GM21423 (cell line): ENCODE measurements at regions not wholly inside any gene's neighbourhood (a gene's known extent, or its start where the extent isn't known, plus 50 kb on each side); places are given as distances from the start of the nearest gene placed in this dataset.
A peak's percentile ranks its signal among the peaks of the same experiment; 100 is the strongest.

Experiments used
- ATAC-seq: cut with Tn5 transposase; IDR thresholded peaks from one replicate; pipeline ENCODE4 v1.9.1; 2021; ENCODE audit warnings: mild to moderate bottlenecking, moderate library complexity; ENCODE audit not compliant: unreplicated experiment

DNA sequence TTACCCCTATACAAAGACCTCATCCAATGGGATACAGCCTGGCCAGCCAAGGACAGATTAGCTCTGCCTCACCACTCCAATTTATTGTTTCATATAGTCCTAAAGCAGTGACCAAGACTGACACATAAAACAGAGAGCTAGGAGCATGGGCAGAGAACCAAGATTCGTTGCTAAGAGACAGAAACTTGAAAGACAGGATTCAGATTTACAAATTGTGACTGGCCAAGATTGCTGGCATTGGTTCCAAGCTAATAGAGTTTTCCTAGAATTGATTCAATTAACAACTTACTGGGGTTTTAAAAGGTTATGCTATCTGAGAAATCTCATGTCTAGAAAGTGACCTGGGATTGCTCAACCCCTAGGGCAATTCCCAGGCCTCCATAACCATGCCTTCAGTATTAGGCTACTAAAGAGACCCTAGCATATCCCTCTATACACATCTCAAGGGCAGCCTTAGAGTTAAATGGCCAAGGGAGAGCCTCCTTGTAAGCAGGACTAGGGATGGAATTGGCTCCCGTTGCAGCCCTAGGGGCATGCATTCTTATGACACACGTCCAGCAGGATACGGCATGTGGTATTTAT lies 75.6 kb downstream of the ICOS start:
- no peak for ATAC-seq

DNA sequence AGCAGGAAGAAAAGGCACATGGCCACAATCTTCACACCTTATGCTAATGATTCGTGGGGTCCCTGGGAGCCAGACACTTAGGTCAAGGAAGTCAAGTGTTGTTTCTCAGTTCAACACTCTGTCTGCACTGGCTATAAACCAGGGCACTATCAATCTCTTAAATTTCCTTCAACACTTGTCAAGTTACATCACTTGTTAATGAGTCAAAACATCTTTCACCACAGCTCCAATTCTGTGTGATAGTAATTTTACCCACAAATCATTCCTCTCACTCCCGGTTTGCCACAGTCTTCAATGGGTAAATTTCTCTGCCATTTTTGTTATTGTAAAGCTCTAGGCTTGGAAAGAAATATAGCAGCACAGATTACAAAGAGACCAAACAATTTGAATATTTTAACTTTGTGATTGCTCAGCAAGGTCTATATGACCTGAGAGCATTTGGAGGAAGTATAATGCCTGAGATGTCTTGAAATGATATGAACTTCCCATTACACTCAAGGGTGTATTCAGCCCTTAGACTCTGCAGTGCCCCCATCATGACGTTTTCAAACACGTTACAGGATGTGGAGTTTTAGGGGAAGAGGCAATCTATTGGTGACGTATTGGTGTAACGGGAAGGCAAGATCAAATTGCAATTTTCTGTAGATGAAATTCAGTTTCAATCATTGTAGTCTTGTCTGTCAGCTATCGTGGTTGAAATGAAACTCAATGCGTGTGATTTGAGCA lies 78.7 kb downstream of the ICOS start:
- ATAC-seq: no peak

DNA sequence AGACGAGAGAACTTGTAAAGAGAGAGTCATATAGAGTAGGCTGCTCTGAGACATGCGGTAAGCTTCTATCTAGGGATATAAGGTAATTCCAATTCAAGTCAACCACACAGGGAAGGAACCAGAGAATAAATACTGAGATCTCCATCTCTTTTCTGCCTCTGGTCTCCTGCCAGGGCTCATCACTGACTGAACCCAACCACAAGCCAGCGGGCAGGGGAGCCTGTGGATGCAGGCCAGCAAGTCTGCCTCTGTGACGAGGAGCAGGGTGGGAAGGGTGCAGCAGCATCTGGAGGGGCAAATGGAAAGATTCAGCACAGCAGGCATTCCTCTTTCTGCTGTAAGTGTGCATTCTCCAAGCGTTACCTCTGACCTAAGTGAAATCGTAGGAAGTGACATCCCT lies 82.2 kb downstream of the ICOS start:
- no peak for ATAC-seq

DNA sequence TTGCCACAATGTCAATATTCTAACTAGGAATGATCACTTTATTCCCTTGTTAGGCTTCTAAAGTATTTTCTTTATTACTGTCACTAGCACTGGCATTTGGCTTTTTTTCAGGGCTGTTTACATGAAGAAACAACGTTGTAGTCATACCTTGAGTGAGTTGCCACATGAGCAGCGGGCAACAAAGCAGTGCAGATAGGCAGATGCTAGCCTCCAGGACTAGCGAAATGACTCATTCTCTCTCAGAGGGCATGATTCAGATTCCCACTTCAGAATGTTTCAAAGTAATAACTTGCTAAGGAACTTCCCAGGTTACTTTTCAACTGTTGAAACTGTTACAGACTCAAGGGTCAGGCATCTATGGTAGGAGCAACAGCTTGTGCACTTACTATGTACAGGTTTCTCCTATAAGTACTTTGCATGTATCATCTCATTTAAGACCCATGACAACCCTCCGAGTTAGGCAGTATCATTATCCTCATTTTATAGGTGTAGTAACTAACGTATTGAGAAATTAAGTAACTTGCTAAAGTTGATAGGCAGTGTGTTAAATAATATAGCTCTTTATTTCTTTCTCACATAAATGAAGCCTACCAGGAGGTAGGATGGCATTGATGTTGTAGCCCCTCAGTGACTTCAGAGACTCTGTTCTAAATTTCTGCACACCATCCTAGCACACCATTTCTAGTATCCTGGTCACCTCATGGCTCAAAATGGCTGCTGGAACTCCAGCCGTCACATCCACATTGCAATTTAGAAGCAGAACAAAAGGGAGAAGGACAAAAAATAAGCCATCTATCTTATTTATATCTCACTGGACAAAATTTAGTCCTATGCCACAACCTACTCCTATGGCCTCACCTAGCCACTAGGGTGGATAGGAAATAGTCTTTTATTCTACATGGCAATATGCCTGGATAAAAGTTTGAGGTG lies 83.3 kb downstream of the ICOS start:
- peak; percentile 78 for ATAC-seq

DNA sequence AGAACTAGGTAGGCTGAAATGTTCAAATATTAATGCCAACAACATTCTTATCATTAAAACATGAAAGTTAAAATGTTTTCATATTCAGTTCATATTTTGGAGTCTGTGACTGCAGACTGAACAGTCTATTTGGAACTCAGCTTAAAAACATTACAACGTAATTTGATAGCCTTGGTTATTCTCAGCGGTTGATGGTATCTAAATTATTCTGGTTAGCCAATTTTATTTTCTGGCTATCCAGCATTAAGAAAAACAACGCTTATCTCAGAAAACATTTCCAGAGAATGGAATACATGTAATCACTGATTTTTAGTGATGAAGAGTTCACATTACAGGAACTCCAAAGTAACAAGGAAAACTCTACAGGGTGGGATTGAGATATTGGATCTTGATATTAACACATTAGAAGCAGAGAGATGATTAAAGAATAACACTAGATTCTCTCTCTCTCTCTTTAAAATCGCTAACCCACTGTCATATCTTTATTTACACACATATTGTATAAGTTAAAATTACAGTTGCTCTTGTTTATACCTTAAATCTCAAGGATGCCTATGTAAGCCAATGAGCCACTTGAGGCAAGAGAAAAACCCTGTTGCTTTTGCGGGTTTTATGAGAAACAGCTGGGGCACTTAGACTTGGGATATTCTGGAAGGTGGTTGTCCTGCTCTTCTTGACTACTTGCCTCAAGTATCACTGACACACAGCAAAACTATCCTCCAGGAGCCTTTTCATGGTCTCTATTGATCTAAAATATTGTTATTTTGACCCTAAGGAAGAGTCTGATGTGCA lies 84.9 kb downstream of the ICOS start:
- ATAC-seq: no peak

DNA sequence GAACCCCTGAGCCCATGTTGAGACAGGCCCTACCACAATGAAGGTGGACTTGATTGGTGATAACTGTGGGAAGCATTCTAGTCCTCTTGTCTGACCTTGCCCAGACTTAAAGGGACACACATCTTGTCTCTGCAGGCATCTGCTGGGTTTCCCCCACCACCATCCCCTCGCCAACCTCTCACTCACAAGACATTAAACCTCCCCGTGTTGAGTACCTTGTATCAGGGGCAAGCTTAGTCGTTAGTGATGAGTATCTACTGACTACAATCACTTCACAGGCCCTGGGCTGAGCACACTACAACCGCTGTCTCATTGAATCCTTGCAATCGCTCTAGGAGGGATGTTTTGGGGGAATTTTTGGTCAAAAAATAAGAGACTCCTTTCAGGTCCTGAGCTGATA lies 86.0 kb downstream of the ICOS start:
- ATAC-seq: no peak

DNA sequence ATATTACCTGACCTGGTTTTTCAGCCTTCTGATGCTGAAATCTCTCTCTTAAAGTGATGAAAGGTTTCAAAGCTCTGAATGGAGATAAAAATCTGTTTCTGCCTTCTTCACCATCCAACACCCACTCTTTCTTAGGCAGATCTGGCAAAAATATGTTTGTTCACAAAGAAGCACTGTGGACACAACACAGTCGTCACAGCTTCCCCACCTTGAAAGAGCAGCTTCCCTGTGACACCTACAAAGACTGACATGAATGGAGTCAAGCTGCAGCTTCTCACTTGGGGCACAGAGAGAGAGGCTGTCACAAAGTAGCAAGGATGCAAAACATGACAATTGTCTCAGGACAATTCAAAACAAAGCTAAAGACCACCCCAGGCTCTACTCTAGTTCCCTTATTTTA lies 86.5 kb downstream of the ICOS start:
- ATAC-seq: no peak

DNA sequence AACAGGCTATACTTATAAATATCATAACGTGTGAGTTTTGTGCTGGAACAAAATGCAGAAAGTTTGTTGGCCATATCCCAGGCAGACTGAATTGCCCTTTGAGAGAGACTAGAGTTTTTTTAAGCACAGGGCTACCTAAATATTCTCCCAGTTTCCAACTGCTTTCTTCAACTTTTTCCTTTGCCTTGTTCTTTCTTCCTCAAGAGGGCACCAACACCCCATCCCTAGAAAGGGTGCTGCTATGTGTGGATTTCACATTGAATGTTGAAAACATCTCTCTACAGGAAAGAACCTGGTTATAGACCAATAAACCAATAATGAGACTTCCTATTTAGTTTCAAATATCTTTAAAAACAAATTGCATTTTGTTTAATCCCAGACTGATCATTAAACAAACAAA lies 87.9 kb downstream of the ICOS start:
- ATAC-seq: no peak

DNA sequence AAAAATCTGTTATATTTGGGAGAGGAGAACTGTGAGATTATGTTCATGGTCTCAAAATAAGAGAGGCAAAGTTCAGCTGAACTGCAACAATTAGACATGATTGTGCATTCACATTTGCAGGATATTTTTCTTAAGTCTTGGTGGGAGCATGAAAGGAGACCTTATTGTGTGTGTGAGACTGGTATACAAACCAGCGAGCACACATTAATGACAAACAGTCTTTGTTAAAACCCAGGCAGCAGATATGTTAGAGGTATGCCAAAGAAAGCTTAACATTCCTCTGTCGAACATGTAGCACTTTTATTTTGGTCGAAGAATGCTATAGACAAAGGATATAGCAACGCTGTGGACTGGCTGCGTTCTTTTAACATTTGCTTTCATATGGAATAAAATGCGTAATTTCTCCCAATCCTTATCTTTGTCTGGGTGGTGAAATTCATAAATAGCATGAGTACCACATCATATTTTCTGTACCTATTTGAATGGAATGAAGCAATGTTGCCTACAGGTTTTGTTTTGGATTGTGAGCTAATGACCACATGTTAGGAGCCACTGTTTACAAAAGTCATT lies 88.4 kb downstream of the ICOS start:
- ATAC-seq: no peak

DNA sequence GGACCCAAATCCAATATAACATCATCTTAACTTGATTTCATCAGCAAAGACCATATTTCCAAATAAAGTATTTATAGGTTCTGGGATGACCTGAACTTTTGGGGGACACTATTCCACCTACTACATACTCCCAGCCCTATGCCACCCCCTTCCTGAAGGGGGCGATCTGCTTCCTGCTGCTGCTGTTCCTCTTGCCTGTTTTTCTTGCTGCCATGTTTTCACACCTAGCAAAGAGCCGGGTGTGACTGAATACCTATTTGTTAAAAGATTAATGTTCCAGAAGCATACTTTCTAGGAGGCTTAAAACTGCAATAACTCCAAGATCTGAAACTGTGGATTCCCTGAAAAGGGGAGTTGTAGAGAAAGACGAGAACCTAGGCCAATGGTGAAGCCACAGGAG lies 89.7 kb downstream of the ICOS start:
- no peak for ATAC-seq

DNA sequence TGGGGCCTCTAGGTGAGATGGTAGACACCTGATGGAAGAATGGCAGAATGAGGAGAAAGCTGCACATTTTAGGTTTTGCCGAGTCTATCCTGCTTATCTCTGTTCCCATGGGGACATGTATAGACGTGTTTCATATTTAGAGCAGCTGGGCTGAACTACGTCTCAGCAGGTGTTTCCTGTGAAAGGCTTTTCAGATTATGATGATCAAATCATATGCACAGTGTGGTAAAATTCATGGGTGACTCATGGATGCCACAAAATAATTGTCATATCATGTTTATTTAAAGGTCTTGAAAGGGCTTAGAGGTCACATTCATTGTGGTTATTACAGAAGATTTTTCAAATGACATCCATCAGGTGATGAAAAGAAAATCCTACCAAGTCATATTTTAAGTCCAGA lies 90.5 kb downstream of the ICOS start:
- ATAC-seq: peak; percentile 96

DNA sequence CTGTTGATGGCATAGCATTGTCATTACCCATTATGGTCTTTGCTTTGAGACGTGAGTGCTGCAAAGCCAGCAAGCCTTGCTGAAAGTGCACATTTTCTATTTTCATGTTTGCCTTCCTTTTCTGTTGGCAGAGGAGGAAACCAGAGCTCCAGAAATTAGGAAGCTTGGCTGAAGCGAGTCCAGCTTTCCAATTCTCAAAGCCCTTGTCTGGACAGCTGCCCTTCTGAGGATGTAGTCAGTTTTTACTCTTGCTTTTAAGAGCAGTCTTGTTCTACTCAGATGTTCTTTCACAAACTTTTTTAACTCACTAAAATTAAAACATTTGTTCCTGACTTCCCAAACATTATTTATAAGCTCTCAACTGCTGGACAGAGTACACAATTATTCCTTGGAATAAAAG lies 93.8 kb downstream of the ICOS start:
- no peak for ATAC-seq

DNA sequence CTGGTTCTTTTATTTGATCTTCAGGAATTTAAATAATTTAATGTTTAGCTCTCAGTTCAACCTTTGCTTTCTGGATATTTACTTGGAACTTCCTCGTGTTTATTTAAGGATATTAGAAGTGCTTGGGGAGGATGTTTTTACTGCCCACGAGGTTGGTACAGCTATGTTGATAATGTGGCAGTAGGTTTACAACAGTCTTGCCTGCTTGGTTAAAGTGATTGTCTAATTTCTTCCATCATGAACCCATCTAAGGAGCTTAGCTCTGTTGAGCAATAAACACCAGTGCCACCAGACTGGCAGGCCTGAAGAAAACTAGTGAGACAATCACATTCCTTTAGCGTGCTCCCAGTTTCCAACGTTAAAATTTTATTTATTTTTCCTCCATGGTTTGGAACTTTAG lies 94.5 kb downstream of the ICOS start:
- no peak for ATAC-seq

DNA sequence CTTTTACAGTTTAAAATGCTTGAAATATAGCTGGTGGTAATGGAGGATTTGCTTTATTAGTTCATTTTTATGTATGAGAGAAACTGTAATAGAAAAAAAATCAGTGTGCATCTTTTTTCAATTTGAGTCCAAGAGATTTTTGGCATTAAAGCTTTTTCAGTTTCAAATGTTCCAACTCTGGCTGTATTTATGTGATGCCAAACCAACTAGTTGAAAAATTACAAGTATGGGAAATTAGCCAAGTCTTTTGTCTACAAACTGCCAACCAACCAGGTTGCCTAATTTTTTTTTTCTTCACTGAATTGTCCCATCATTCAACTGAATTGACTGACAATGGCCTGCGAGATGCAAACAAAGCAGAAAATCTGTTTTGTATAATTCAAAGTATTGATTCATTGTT lies 95.7 kb downstream of the ICOS start:
- ATAC-seq: no peak

DNA sequence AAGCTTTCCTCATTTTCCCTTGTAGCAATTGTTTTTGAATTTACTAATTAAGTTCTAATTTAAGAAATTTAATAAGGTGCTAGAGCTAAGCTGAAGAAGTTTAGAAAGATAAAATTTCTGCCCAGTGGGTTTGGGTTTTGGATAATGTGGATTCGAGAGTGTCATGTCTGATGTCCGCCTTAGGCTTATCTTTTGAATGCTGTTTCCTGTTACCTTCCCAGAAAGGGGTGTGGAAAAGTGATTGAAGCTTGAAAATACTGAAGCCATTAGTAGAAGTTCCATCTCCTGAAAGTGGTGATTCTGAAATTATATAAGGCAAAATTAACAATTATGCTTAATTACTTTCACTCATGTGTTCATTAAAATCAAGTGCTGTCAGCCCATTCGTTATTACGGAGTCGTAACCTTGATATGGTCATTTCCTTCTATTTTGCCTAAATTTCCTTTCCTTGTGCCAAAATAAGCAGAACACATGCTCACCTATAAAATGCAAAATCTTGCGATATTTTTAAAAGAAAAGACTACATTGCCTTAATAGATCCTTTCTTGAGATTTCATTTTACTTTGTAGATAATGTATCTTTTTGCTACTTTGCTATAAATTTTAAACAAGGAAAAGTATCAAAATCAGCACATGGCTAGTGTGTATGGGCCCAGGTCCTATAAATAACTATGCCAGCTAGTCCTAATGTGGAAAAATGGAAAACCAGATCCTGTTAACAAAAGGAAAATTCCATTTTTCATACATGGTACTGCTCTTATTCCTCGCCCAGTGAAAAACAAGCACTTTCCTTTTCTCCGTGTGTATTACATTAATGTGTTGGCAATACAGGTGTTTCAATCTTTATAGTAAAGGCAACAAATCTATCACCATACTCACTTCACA lies 97.3 kb downstream of the ICOS start:
- no peak for ATAC-seq

DNA sequence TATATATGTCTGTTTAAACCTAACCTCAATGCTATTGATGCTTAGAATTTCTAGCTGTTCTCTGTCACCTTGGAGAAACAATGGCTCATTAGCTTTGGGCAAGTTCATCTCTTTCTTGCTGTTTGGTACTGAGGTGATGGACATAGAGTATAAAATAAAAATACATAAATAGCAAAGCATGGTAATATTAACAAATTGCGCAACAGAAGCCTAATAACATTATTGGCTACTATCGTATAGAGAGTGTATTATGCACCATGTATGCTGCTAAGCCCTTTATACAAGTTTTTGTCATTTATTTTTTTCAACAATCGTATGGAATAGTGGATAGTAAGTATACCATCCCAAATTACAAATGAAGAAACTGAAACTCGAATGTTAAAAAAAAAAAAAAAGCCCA lies 100.1 kb downstream of the ICOS start:
- ATAC-seq: no peak

DNA sequence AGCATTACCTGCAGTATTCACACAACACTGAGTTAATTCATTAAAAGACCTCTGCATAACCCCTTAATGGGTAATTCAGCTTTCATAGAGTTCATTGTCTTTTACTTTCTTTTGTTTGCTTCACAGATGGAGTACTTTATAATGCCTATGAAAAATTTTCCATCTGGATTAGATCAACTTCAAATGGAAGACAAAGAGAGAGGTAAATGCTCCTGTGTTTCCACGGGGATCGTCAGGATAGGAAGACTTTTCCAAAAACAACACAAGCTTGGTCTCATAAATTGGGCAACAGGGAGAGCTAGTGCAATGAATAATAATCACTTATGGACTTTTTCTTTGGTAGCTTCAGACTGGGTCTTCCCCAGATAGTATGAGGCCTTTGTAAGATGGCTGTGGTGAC lies 100.7 kb downstream of the ICOS start:
- ATAC-seq: no peak

DNA sequence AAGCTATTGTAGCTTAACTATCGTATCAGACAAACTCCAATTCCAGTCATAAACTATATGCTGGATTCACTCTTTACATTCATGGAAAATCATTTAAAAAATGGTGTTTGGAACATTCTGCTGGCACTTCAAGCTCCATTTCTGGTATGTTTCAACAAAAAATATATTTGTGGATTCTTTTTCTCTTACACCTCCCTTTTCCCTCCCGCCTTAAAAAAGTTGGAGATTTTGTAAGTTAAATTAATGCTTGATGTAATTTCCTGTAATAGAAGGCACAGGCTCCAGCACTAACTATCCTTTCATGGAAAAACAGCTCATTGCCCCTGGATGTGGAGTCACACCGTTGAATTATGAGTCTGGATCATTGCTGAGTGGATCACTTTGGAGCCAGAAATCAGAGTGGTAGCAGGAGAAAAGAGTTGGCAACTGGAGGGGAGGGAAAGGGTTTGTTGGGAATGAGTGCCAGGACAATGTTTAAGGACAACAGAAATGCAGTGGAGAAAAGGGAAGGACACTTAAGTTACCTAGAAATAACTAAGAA lies 102.8 kb downstream of the ICOS start:
- ATAC-seq: no peak

DNA sequence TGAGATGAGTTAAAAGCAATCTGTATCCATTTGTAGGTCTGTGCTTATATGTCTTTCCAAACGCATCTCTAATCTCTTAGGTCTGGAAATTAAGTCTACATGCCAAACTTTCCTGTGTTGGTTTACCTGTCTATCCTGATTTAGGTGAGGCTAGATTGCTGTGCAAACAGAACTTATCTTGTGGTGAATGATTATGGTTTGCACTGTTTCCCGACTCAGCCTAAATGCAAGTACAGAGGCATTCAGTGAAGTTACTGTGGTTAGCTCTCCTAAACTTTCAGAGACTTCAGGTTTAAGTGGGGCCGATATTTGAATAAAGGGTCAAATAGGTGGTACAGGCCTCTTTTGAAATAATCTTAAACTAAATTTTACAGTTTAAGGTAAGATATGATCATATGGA lies 103.5 kb downstream of the ICOS start:
- no peak for ATAC-seq

DNA sequence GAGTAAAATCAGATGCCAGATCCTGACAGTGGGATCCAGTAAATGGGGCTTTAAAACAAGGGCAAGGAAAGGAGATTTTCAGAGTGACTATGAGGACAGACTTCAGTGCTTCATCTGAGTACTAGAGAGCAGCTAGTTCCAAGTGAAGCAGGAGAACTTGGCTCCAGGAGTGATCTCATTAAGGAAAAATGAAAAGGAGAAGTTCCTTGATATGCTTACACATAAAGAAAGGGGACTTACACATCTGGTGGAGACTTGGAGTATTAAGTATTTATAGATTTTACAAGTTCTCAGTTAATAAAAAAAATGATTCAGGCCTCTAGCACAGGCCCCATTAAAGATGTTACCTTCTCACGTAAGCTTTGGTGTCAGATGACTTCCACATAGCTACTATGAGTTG lies 105.8 kb downstream of the ICOS start:
- ATAC-seq: no peak
